GM18508 (cell line): ENCODE measurements at regions not wholly inside any gene's neighbourhood (a gene's known extent, or its start where the extent isn't known, plus 50 kb on each side); places are given as distances from the start of the nearest gene placed in this dataset.
"Not testable (repeated sequence)": the region's sequence is repeated elsewhere in the genome, so short reads cannot be mapped to it uniquely, and the experiment has no call there.

Experiments used
- ATAC-seq: cut with Tn5 transposase; IDR thresholded peaks from one replicate; pipeline ENCODE4 v1.9.1; 2021; ENCODE audit warnings: moderate number of reproducible peaks; ENCODE audit not compliant: insufficient read depth, unreplicated experiment

DNA sequence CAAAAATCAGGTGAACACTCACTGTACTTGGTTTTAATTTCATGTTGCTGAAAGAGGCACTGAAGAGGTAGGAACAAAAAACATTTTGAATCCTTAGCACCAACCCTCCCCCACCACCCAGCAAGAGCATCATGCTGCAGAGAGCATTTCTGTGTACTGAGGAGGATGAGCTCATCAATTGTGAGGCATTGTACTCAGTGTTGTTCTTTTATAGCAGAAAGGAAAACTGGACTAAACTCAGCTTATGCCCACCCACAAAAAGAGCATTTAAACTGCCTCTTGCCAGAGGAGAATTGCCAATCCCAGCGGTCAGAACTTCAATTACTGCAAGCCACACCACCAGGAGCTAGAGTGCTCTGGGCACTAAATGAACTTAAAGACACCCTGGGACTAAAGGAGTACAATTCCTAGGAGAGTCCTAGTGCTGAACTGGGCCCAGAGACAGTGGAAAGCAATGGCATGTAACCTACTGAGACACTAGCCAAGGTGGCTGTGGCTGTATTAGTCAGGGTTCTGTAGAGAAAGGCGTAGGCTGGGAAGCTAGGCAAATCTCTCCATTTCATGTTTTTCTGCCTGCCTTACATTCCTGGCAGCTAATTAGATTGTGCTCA lies 280.7 kb upstream of the KLHL4 start:
- ATAC-seq: no peak

DNA sequence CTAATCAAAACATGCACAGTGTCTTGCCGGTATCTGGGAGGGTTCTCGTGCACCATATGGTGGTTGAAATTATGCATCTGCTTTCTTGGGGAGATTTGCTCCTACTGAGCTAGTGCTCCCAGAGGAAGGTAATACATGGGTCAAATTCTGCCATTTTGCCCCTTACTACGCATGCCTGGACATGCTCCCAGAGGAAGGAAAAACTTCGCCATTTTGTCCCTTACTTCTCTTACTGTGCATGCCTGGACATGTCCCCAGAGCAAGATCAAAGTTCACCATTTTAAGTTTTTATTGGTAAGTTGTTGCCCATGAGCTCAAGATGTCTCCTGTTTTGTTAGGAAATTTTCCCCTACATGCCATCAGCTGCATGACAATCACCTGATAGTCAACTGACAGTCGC lies 252.1 kb upstream of the KLHL4 start:
- ATAC-seq: no peak

DNA sequence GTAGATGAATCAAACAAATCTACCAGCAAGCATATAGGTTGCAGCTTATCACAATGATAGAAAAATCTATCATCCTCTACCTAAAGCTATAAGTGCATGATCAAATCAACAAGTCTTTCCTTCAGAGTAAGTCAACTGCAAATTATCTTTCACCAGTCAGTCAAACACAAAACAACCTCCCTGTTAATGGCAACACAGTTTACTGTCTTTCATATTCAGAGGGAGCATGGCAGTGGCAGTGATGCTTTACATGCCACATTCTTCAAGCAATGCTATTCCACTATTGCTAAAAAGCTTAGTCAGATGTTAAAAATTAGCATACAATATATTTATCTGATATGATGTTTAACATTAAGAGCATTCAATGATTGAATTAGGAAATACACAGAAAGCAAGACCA lies 245.1 kb upstream of the KLHL4 start:
- no peak for ATAC-seq

DNA sequence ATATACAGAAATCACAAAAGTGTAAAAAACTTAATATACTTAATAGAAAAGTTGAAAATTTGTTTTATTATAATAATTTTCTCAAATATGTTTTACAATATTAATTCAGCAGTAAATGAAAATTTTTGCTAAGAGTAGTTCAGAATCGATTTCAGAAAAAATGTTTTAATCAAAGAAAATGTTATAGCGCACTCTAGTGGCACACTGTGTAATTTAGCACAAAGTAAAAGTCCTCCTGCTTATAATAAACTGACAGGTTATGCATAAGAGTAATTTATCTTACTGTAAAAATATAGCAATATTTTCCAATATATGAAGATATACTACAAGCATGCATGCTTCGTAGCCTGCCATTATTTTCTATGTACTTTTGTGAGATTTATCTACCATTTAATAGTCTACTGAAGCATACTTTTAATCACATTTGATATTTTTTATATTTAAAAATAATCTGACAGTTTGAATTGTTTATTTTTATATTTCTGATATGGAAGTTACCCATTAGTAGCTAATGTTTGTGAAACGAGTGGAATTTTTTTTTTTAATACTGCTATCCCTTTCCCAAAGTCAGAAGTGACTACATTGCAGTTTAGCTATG lies 217.9 kb upstream of the KLHL4 start:
- ATAC-seq: no peak

DNA sequence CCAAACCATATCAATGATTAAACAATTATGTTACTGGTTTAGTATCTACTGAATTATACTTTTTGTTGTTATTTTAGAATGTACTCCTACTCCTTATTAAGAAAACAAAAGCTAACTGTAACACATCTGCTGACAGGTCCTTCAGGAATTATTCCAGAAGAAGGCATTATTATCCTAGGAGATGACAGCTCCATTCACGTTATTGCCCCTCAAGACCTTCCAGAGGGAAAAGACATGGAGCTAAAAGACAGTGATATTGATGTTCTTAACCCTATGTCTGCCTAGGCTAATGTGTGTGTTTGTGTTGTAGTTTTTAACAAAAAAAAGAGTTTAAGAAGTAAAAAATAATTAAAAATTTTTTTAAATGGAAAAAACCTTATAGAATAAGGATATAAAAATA lies 206.8 kb upstream of the KLHL4 start:
- no peak for ATAC-seq

DNA sequence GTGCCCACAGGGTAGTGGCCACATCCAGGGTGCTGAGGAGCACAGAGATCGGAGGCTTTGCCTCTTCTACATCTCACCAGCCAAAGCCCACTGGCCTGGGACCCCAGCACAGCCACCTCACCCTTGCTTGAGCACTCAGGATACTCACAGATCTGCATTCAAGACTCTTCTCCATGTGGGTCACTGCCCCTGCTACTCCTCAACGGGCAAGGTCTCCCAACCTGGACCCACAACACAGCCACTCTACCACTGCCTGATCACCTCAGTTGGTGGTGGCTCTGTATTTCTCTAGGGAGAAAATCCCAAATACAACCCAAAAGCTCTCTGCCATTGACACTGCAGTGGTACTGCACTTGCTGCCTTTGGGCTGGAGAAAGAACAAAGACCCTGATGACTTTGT lies 190.3 kb upstream of the KLHL4 start:
- no peak for ATAC-seq

DNA sequence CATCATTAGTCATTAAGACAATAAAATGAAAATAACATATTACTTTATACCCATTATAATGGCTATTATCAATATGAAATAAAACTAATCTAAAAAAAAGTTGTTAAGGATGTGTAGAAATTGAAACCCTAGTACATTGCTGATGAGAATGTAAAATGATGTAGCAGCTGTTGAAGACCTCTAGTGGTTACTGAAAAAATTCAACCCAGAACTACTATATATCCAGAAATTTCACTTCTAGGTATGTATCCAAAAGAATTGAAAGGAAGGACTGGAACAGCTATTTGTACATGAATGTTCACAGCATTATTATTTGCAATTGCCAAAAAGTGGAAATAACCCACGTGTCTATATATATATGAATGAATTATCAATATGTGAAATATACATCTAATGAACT lies 180.3 kb upstream of the KLHL4 start:
- ATAC-seq: no peak

DNA sequence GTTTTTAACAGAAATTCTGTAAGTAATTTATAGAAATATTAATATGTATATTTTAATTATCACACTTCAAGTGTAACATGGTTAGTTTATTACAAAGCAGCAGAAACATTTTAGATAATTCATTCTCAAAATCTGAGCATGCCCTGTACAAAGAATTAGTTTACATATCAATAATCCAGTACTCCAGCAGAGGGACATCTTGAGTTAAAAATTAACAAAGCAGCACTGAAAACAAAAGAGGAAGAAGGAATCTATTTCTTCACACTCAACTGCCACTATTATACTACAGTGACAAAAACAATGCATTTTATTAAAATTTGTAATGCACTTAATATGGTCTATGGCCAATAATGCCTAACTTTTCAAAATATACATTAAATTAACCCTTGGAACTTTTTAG lies 179.1 kb upstream of the KLHL4 start:
- peak; percentile 89 for ATAC-seq

DNA sequence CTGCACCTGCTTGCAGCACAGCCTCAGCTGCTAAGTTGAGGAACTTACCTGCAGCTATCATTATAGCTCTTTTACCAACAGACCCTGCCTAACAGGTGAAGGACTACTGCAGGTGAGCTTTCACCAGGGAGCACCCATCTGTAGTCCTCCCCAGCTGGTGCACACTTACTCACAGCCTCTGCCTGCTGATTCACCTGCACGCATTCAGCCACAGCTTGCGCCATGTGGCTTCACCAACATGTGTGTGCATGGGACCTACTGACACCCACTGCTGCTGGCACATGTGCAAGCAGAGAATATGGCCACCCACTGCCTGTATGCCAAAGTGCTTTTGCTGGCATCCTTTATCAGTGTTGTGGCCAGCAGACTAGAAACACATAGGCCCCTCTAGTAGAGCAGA lies 146.7 kb upstream of the KLHL4 start:
- no peak for ATAC-seq

DNA sequence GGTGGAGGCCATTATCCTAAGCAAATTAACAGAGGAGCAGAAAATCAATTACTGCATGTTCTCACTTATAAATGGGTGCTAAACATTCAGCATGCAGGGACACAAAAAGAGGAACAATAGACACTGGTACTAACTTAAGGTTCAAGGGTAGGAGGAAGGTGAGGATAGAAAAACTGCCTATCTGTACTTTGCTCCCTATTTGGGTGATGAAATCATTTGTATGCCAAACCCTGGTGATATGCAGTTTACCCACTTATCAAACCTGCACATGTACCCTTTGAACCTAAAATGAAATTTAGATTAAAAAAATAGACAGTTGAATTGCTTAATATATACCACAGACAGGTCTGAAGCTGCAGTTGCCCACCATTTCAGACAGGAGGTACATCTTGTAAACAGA lies 143.3 kb upstream of the KLHL4 start:
- ATAC-seq: no peak

DNA sequence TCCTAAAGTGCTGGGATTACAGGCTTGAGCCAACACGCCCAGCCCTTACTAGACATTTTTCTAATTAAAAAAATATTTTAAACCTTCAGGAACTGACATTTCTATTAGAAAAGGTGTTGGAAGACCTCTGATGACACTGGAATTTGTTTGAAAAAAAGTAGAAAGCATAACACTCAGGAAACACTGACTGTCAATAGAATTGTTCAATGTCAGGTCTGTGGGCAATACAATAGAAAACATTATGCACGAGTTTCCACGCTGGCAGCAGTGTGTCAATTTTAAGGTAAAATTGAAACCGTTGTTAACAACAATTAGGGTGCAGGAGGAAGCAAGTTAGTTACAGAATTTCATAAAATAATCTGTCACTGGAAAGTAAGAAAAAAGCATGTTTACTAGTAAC lies 140.7 kb upstream of the KLHL4 start:
- no peak for ATAC-seq

DNA sequence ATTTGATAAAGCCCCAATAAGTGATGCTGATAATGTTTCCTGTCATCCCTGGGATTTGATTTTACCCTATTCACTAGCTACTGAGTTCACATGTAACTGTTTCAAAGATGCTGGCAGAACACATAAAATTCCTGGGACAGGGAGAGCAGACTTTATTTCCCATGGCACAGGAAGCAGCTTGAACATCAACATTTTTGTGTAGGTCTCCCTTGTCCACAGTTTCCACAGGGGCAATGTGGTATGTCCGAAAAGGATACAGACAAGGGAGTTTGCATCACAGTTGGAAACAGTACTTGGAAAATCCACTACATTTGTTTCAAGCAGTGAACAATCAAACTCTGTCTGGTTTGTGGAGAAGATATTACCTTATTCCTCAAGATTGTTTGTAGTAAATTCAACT lies 129.2 kb upstream of the KLHL4 start:
- no peak for ATAC-seq

DNA sequence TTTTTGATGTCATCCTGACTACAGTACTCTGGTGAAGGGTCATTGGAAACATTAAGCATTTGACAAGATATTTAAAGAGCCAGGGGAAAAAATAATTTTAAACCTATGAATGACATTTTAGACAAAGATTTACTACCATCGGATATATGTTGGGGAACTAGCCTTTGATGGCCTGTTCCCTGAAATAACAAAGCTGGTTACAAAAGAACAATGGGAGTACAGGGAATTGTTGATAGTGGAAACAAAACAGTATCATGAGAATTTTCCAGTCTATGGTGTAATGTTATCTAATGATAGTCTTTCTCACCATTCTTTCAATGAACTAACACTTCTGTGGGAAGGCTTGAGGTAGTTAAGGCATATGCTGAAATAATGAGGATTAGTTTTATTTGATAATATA lies 125.9 kb upstream of the KLHL4 start:
- no peak for ATAC-seq

DNA sequence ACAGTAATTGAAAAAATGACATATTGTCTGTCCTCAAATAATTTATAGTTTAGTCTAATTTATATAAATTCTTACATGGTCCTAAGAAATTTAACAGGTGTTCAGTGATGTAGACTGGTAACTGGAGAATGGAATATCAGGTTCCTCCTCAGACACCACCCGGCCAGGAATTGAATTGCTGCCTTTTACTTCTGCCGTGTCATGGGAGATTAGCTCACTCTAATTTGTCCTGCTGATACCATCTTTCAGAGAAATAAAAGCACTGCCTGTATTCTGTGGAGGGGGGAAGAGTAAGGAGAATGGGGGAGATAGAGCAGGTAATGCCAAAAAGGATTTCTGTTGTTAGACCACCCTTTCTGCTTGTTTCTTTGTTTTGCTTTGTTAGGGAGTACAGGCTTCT lies 125.2 kb upstream of the KLHL4 start:
- no peak for ATAC-seq

DNA sequence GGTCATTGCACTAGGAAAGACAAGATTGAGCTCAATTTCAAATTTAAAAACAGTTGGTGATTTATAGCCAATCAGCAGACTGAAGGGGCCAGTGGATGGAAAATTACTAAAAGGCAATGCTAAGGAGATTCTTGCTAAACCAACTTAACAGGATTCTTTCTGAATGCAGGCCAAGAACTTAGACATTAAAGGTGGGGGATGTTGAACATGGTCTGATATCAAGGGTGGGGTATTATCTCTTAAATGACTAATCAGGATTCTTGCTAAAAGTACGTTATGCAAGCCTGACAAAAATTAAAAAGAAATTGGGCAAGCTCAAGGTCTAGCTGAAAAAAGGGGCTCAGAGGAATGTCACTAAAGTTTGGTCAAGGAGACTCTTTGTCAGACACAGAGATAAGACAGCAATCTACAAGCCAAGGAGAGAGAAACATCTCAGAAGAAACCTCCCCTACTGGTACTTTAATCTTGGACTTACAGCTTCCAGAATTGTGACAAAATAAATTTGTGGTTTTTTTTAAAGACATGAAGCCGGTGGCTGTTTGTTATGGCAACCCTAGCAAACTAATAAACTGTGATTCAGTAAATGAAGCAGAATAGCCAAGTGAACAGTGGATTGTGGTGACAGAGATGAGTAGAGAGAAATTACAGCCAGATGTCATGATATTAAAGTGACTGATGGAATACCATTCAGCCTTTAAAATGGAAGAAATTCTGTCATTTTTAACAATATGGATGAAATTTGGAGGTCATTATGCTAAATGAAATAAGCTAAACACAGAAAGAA lies 120.3 kb upstream of the KLHL4 start:
- no peak for ATAC-seq

DNA sequence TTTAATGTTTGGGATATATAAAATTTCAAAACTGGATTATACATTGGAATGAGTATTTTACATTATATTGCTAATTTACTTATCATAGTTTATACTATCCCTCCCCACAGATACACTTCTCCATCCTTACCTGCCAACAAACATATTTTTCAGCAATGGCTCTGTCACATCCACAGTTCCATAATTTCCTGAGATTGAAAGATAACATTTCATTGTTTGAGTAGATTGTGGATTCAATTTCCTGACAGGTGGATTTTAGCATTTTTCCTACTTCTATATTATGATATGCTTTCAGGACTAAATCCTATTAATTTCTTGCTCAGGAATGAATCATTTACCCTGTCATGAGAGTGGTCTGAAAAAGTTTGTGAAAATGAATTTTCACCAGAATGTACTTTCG lies 115.3 kb upstream of the KLHL4 start:
- ATAC-seq: no peak

DNA sequence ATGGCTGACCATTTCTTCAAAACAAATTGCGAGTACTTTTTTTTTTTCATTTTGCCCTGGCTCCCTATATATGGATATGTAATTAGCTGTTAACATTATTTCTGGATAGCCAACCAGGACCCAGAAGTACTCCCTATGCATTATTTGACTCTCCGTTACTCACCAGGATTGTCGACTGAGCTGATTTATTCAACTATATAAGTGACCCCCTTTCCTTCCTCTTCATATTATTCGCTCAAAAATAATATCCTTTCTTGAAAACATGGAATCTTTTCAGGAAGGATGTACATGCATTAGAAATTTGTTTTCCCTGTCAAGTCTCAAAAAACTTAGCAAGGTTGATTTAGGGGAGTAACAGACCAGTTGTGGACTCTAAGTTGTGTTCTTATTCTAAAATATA lies 114.1 kb upstream of the KLHL4 start:
- no peak for ATAC-seq

DNA sequence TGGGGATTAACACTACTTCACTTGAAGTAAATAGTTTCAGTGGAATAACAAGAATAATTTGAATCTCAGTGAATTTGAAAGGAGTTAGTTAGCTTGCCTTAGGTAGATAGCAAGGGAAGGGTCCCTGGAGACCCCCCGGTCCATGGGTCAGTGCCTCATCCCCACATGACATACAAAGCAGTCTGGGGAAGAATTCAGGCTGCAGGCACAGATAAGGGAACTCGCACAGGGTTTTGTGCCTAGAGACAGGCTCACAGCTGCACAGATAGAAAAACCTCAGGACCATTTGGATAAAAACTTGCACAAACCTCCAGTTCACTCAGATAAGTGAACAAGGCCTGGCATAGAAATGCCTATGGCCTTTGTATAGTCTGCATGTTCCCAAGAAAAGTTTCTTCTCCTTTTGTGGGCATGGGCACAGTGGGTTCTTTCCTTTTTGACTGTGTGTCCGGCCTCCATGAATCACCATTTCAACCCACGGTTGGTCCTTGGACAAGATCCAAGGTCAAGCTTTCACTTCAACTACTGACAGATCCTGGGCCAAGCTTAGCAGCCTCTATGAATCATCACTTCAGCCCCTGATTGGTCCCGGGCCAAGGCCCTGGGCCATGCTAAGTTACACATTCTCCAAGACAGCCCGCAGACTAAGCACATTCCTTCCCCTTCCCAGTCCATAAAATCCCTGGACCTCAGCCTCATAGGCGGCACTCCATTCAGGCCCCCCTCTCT lies 108.3 kb upstream of the KLHL4 start:
- no peak for ATAC-seq

DNA sequence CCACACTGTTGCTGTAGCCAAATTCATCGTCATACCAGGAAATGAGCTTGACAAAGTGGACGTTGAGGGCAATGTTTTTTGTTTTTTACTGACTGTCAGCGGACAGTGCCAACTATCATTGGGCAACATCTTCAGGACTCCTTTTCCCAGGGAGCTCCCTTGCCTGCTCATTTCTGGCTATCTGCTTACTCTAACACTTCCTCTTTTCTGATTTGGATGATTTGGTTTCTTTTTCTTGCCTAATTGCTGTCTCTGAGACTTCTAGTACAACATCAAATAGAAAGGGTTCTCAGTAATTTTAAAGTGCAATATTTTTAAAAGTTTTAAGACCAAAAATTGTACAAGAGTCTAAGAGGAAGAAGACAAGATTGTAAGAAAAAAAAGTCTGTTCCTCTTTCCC lies 92.0 kb upstream of the KLHL4 start:
- no peak for ATAC-seq

DNA sequence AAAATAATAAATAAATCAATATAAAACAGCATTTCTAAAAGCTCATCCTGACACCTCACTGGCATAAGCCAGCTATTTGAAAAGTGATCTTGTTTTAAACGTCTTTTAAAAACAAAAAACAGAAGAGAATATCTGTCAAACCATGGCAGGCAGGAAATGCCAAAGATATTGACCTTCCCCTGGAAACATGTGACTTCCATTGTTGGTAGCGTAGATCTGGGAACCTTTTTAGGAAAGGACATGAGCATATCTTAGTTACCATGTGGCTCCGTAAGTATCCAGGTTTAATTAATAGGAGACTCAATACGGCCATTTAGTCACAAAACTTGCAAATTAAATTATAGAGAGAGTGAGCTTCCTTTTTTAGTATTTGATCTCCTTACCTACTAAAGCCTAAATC lies 83.0 kb upstream of the KLHL4 start:
- no peak for ATAC-seq

DNA sequence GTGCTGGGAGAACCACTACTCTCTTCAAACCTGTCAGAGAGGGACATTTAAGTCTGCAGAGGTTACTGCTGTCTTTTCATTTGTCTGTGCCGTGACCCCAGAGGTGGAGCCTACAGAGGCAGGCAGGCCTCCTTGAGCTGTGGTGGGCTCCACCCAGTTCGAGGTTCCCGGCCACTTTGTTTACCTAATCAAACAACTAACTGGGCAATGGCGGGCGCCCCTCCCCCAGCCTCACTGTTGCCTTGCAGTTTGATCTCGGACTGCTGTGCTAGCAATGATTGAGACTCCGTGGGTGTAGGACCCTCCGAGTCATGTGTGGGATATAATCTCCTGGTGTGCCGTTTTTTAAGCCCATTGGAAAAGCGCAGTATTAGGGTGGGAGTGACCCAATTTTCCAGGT lies 69.0 kb upstream of the KLHL4 start:
- not testable (repeated sequence) for ATAC-seq
